IMR-90 (cell line): ENCODE measurements at regions not wholly inside any gene's neighbourhood (a gene's known extent, or its start where the extent isn't known, plus 50 kb on each side); places are given as distances from the start of the nearest gene placed in this dataset.

Experiments used
- ATAC-seq: fragments of 200-7000 bp; cut with Tn5 transposase; 2 replicates; pipeline ENCODE4 v1.9.1; 2020; ENCODE audit warnings: low read depth, mild to moderate bottlenecking, moderate library complexity
- BruUV-seq: library from RNA; stranded (reverse); fragments of 400-500 nt; replicated peaks from 2 replicates; lab custom pipeline; 2021; lab: Mats Ljungman, UMichigan
- CTCF ChIA-PET: fragments of 300-600 bp; formaldehyde crosslinking; extraction: SDS; loops from one replicate; lab custom pipeline; 2021; ENCODE audit warnings: antibody characterized with exemption; lab: Yijun Ruan, JAX
- POLR2A ChIA-PET: fragments of 300-600 bp; sonication (Branson Sonifier 250); formaldehyde crosslinking; loops from one replicate; lab custom pipeline; 2022; ENCODE audit warnings: antibody characterized with exemption; ENCODE audit not compliant: unreplicated experiment; lab: Charles Lee
- DNase-seq: peaks from one replicate; pipeline ENCODE4 v3.0.0; 2013
- H2AFZ ChIP-seq: replicated peaks from 2 replicates; pipeline ENCODE3; 2013; ENCODE audit warnings: low read length, mild to moderate bottlenecking; ENCODE audit not compliant: poor library complexity
- H2AK5ac ChIP-seq: 2 replicates; pipeline ENCODE4 v1.6.1; 2013; ENCODE audit warnings: low read depth, low read length, inconsistent platforms
- H2AK9ac ChIP-seq: replicated peaks from 2 replicates; pipeline ENCODE3; 2013; ENCODE audit warnings: mild to moderate bottlenecking, low read depth, low read length, moderate library complexity; ENCODE audit not compliant: poor library complexity
- H2BK120ac ChIP-seq: 2 replicates; pipeline ENCODE4 v1.6.1; 2013; ENCODE audit warnings: low read depth, low read length, inconsistent platforms
- H2BK15ac ChIP-seq: 3 replicates; pipeline ENCODE4 v1.6.1; 2013; ENCODE audit warnings: low read depth, low read length, inconsistent platforms
- H2BK20ac ChIP-seq: 2 replicates; pipeline ENCODE4 v1.6.1; 2013; ENCODE audit warnings: low read depth, mild to moderate bottlenecking, inconsistent platforms, low read length, moderate library complexity
- H2BK5ac ChIP-seq: 2 replicates; pipeline ENCODE4 v1.6.1; 2013; ENCODE audit warnings: mild to moderate bottlenecking, low read depth, low read length, inconsistent platforms; ENCODE audit not compliant: poor library complexity, severe bottlenecking
- H3K14ac ChIP-seq: replicated peaks from 2 replicates; pipeline ENCODE4 v1.6.1; 2013; ENCODE audit warnings: low read depth, low read length, inconsistent platforms
- H3K18ac ChIP-seq: 2 replicates; pipeline ENCODE4 v1.6.1; 2013; ENCODE audit warnings: low read depth, low read length, control low read depth
- H3K23ac ChIP-seq: 2 replicates; pipeline ENCODE4 v1.6.1; 2013; ENCODE audit warnings: low read depth, low read length, inconsistent platforms
- H3K27ac ChIP-seq: 2 replicates; pipeline ENCODE4 v1.5.1; 2013; ENCODE audit warnings: mild to moderate bottlenecking, control low read depth, low read length; ENCODE audit not compliant: insufficient read depth
- H3K27me3 ChIP-seq: 2 replicates; pipeline ENCODE4 v1.6.1; 2013; ENCODE audit warnings: low read length; ENCODE audit not compliant: control insufficient read depth, insufficient read depth
- H3K36me3 ChIP-seq: 2 replicates; pipeline ENCODE4 v1.6.1; 2013; ENCODE audit warnings: low read length, mixed read lengths; ENCODE audit not compliant: control insufficient read depth, insufficient read depth
- H3K4ac ChIP-seq: 2 replicates; pipeline ENCODE4 v1.6.1; 2013; ENCODE audit warnings: low read depth, low read length, inconsistent platforms
- H3K4me1 ChIP-seq: 2 replicates; pipeline ENCODE4 v1.6.1; 2013; ENCODE audit warnings: low read length, mixed read lengths; ENCODE audit not compliant: control insufficient read depth, insufficient read depth
- H3K4me2 ChIP-seq: 2 replicates; pipeline ENCODE4 v1.6.1; 2013; ENCODE audit warnings: low read depth, mild to moderate bottlenecking, control low read depth, low read length, moderate library complexity
- H3K4me3 ChIP-seq: 2 replicates; pipeline ENCODE4 v1.5.1; 2013; ENCODE audit warnings: low read depth, mild to moderate bottlenecking, control low read depth, low read length, moderate library complexity; ENCODE audit not compliant: insufficient read depth
- H3K56ac ChIP-seq: 2 replicates; pipeline ENCODE4 v1.6.1; 2013; ENCODE audit warnings: low read length, inconsistent platforms; ENCODE audit not compliant: insufficient read depth; ENCODE audit errors: extremely low read depth
- H3K79me1 ChIP-seq, 2 experiments: 2 replicates each; pipeline ENCODE4 v1.6.1; 2013; ENCODE audit warnings: low read length in 2 of 2, inconsistent platforms in 1 of 2, low read depth in 1 of 2
- H3K9ac ChIP-seq: 2 replicates; pipeline ENCODE4 v1.6.1; 2013; ENCODE audit warnings: low read depth, low read length, control low read depth
- H3K9me1 ChIP-seq: 2 replicates; pipeline ENCODE4 v1.6.1; 2013; ENCODE audit warnings: low read length, inconsistent platforms; ENCODE audit not compliant: insufficient read depth
- H3K9me3 ChIP-seq: 2 replicates; pipeline ENCODE4 v1.6.1; 2013; ENCODE audit warnings: low read length; ENCODE audit not compliant: control insufficient read depth, insufficient read depth
- H4K20me1 ChIP-seq: 2 replicates; pipeline ENCODE4 v1.6.1; 2013; ENCODE audit warnings: low read length, inconsistent platforms; ENCODE audit not compliant: insufficient read depth
- H4K5ac ChIP-seq: 2 replicates; pipeline ENCODE4 v1.6.1; 2013; ENCODE audit warnings: mild to moderate bottlenecking, low read depth, low read length, control low read depth
- H4K8ac ChIP-seq, 2 experiments: 2 replicates each; pipeline ENCODE4 v1.6.1; 2013; ENCODE audit warnings: low read depth in 2 of 2, low read length in 2 of 2, control low read depth in 1 of 2, inconsistent platforms in 1 of 2
- H4K91ac ChIP-seq: 2 replicates; pipeline ENCODE4 v1.6.1; 2013; ENCODE audit warnings: low read depth, low read length, inconsistent platforms; ENCODE audit not compliant: insufficient read depth
- BHLHE40 ChIP-seq: fragments of 150-350 bp; IDR thresholded peaks from 2 replicates; pipeline ENCODE4 v1.6.1; 2016; ENCODE audit warnings: mild to moderate bottlenecking, low read depth, low read length
- CEBPB ChIP-seq: IDR thresholded peaks from 2 replicates; pipeline ENCODE4 v1.6.1; 2012; ENCODE audit warnings: low read depth, low read length, improper control_type of control experiment
- CHD1 ChIP-seq: IDR thresholded peaks from 2 replicates; pipeline ENCODE4 v1.6.1; 2012; ENCODE audit warnings: low read depth, low read length, improper control_type of control experiment
- ELK1 ChIP-seq: fragments of 150-350 bp; IDR thresholded peaks from 2 replicates; pipeline ENCODE4 v1.6.1; 2016; ENCODE audit warnings: low read depth, mild to moderate bottlenecking, low read length, moderate library complexity, borderline replicate concordance
- FOS ChIP-seq: fragments of 150-350 bp; IDR thresholded peaks from 2 replicates; pipeline ENCODE4 v1.6.1; 2016; ENCODE audit warnings: low read depth, low read length
- MXI1 ChIP-seq: IDR thresholded peaks from 2 replicates; pipeline ENCODE4 v1.6.1; 2012; ENCODE audit warnings: low read depth, mild to moderate bottlenecking, low read length, moderate library complexity, borderline replicate concordance
- NFE2L2 ChIP-seq: fragments of 150-350 bp; IDR thresholded peaks from 2 replicates; pipeline ENCODE4 v1.6.1; 2016; ENCODE audit warnings: low read depth, mild to moderate bottlenecking, low read length
- POLR2A ChIP-seq: IDR thresholded peaks from 2 replicates; pipeline ENCODE4 v1.6.1; 2012; ENCODE audit warnings: mild to moderate bottlenecking, low read depth, low read length
- SMC3 ChIP-seq: fragments of 150-350 bp; IDR thresholded peaks from 2 replicates; pipeline ENCODE4 v1.6.1; 2016; ENCODE audit warnings: low read depth, mild to moderate bottlenecking, antibody characterized with exemption, low read length, moderate library complexity
- WGBS, 2 experiments: methylation state at CpG; one replicate each; pipeline versions ENCODE4 v1.1.5 to v1.1.7; 2013; ENCODE audit warnings: missing lambda C conversion rate in 2 of 2; ENCODE audit not compliant: insufficient read length in 1 of 2; ENCODE audit errors: extremely low coverage in 2 of 2; 5-methylcytosine and 5-hydroxymethylcytosine counted together
- dilution Hi-C: fragments of 300-500 bp; cut with HindIII; formaldehyde crosslinking; loops from one replicate; pipeline ENCODE4 v1.14.3; 2018; ENCODE audit warnings: low sequenced_read_pairs; ENCODE audit not compliant: unreplicated experiment
- in situ Hi-C: fragments of 300-500 bp; cut with MboI; formaldehyde crosslinking; loops from 3 replicates; pipeline ENCODE4 v1.14.3; 2019; ENCODE audit warnings: low sequenced_read_pairs, inconsistent platforms, mixed read lengths
- intact Hi-C: fragments of 100-400 bp; cut with micrococcal nuclease; formaldehyde crosslinking; loops from 2 replicates; pipeline ENCODE4 v1.10.0; 2022

GRCh38 chr15:77825546-77825945 is 192.8 kb upstream of the LINGO1 start:
- no peak overlapping the region for H3K27ac ChIP-seq
- no peak for DNase-seq
- WGBS, 2 experiments, result 75% methylated on average over 5 of the region's 7 CpGs; no CpG with 5 or more reads in 1 of the 2 experiments
- no peak overlapping the region for H2BK15ac ChIP-seq
- H2AFZ ChIP-seq, result no peak overlapping the region
- H3K27me3 ChIP-seq, result peaks cover 57% of the 10 kb centered on the region
- dilution Hi-C loops (no loop called here), intact Hi-C loops (no loop called here), in situ Hi-C loops (no loop called here)
- no peak overlapping the region for H2BK20ac ChIP-seq
- H4K8ac ChIP-seq, result no peak overlapping the region
- H3K79me1 ChIP-seq, result no peaks in the 10 kb centered on the region
- POLR2A ChIA-PET, result no interaction called here
- no peak overlapping the region for H2AK5ac ChIP-seq
- peak overlapping the region; percentile 42 for H2AK9ac ChIP-seq
- H4K20me1 ChIP-seq, result 0 out of 2 replicates have a peak, but pooled peaks cover 6% of the 10 kb centered on the region
- no peaks in the 10 kb centered on the region; the same call in 1 of the 2 replicates for H3K9me1 ChIP-seq
- no peak overlapping the region for H2BK5ac ChIP-seq
- no peak overlapping the region for H3K4me3 ChIP-seq
- H3K36me3 ChIP-seq, result no peaks in the 10 kb centered on the region
- H3K4me2 ChIP-seq, result no peak overlapping the region
- no peaks in the 10 kb centered on the region for H3K4me1 ChIP-seq
- H4K5ac ChIP-seq, result no peak overlapping the region
- H3K18ac ChIP-seq, result no peak overlapping the region
- no peak overlapping the region for H3K4ac ChIP-seq
- no peak overlapping the region for H4K91ac ChIP-seq
- BruUV-seq, result no TSS peak
- H3K9me3 ChIP-seq, result no peaks in the 10 kb centered on the region
- TF ChIP-seq CEBPB (no peak), SMC3 (no peak), MXI1 (no peak), POLR2A (no peak), NFE2L2 (no peak), ELK1 (no peak), BHLHE40 (no peak), FOS (no peak), CHD1 (no peak)
- H3K23ac ChIP-seq, result no peak overlapping the region
- CTCF ChIA-PET, result no interaction called here
- H3K56ac ChIP-seq, result no peak overlapping the region
- no peak overlapping the region for H3K14ac ChIP-seq
- no peak overlapping the region for H2BK120ac ChIP-seq
- ATAC-seq, result no peak
- no peak overlapping the region for H3K9ac ChIP-seq
